DOHH2 (cell line): ENCODE measurements at regions not wholly inside any gene's neighbourhood (a gene's known extent, or its start where the extent isn't known, plus 50 kb on each side); places are given as distances from the start of the nearest gene placed in this dataset.
A peak's percentile ranks its signal among the peaks of the same experiment; 100 is the strongest.

Experiments
- H3F3A ChIP-seq: fragments of 200-600 bp; sonication (generic), shearing (Covaris generic); 2 replicates; pipeline ENCODE4 v1.6.0; 2016; ENCODE audit warnings: antibody characterized with exemption, mild to moderate bottlenecking; ENCODE audit not compliant: control insufficient read depth, insufficient read depth
- H3K27ac ChIP-seq: fragments of 200-600 bp; sonication (generic); 2 replicates; pipeline ENCODE4 v1.5.1; 2014; ENCODE audit warnings: low read depth, mild to moderate bottlenecking, low read length, moderate library complexity
- H3K27me3 ChIP-seq: fragments of 200-600 bp; sonication (generic); 2 replicates; pipeline ENCODE4 v1.6.1; 2014; ENCODE audit warnings: mild to moderate bottlenecking, low read length, mixed read lengths; ENCODE audit not compliant: control insufficient read depth
- H3K36me3 ChIP-seq: fragments of 200-600 bp; sonication (generic); 2 replicates; pipeline ENCODE4 v1.6.1; 2014; ENCODE audit warnings: mild to moderate bottlenecking, low read length, moderate library complexity, mixed read lengths; ENCODE audit not compliant: control insufficient read depth
- H3K4me1 ChIP-seq: fragments of 200-600 bp; sonication (generic); 2 replicates; pipeline ENCODE4 v1.6.1; 2014; ENCODE audit warnings: mild to moderate bottlenecking, low read length, mixed read lengths; ENCODE audit not compliant: control insufficient read depth
- H3K4me2 ChIP-seq: fragments of 200-600 bp; sonication (generic); 2 replicates; pipeline ENCODE4 v1.6.0; 2014; ENCODE audit warnings: mild to moderate bottlenecking, low read length, moderate library complexity
- H3K4me3 ChIP-seq: fragments of 200-600 bp; sonication (generic); 2 replicates; pipeline ENCODE4 v1.5.1; 2014; ENCODE audit warnings: mild to moderate bottlenecking, low read length, mixed read lengths
- H3K79me2 ChIP-seq: fragments of 200-600 bp; sonication (generic); 2 replicates; pipeline ENCODE4 v1.6.1; 2014; ENCODE audit warnings: mild to moderate bottlenecking, low read length, mixed read lengths; ENCODE audit not compliant: control insufficient read depth
- H3K9me2 ChIP-seq: fragments of 200-600 bp; sonication (generic); replicated peaks from 2 replicates; pipeline ENCODE4 v1.6.1; 2014; ENCODE audit warnings: mild to moderate bottlenecking, low read length, mixed read lengths; ENCODE audit not compliant: control insufficient read depth
- H3K9me3 ChIP-seq: fragments of 200-600 bp; sonication (generic); 2 replicates; pipeline ENCODE4 v1.6.1; 2014; ENCODE audit warnings: antibody characterized with exemption, low read length, mixed read lengths; ENCODE audit not compliant: control insufficient read depth, insufficient read depth
- H4K20me1 ChIP-seq: fragments of 200-600 bp; sonication (generic); 2 replicates; pipeline ENCODE4 v1.6.0; 2014; ENCODE audit warnings: low read depth, mild to moderate bottlenecking, antibody characterized with exemption, low read length, moderate library complexity; ENCODE audit not compliant: control insufficient read depth, insufficient read depth
- CTCF ChIP-seq: fragments of 200-600 bp; sonication (generic); IDR thresholded peaks from one replicate; pipeline ENCODE4 v1.5.1; 2014; ENCODE audit warnings: antibody characterized with exemption, mild to moderate bottlenecking, low read depth, low read length; ENCODE audit not compliant: poor library complexity, severe bottlenecking
- EZH2phosphoT487 ChIP-seq: fragments of 200-600 bp; sonication (generic); IDR thresholded peaks from 2 replicates; pipeline ENCODE4 v1.6.1; 2017; ENCODE audit warnings: borderline replicate concordance, mild to moderate bottlenecking, antibody characterized with exemption, low read length, moderate library complexity, mixed read lengths

GRCh38 chr11:95461858-95462257, 230.9 kb upstream of the SESN3 start:
- H3K4me2 ChIP-seq = peak overlapping the region; percentile 40
- TF ChIP-seq CTCF = no peak
- no peak for TF ChIP-seq EZH2phosphoT487
- no peaks in the 10 kb centered on the region for H3K27me3 ChIP-seq

GRCh38 chr11:95461348-95461747, 230.3 kb upstream of the SESN3 start:
- no peaks in the 10 kb centered on the region for H3K9me3 ChIP-seq

More at GRCh38 chr11:95461858-95462257, 230.9 kb upstream of the SESN3 start:
- Histone ChIP-seq H3K36me3 (no peaks in the 10 kb centered on the region), H3K79me2 (no peaks in the 10 kb centered on the region), H3K4me1 (peaks cover 13% of the 10 kb centered on the region), H3K9me2 (no peaks in the 10 kb centered on the region), H3K4me3 (peak overlapping the region; percentile 25; the same call in 1 of the 2 replicates), H3K9me3 (no peaks in the 10 kb centered on the region), H4K20me1 (no peaks in the 10 kb centered on the region), H3K27ac (0 out of 2 replicates have a peak overlapping the region, but pooled peaks have one; percentile 24), H3F3A (no peaks in the 10 kb centered on the region)

GRCh38 chr11:95459291-95460042, 228.5 kb upstream of the SESN3 start:
- Histone ChIP-seq H3K9me3 (no peaks in the 10 kb centered on the region), H3K27me3 (no peaks in the 10 kb centered on the region), H3K27ac (no peak overlapping the region), H3K36me3 (no peaks in the 10 kb centered on the region), H3K9me2 (no peaks in the 10 kb centered on the region), H3F3A (no peaks in the 10 kb centered on the region), H3K4me3 (no peak overlapping the region), H3K79me2 (no peaks in the 10 kb centered on the region), H3K4me1 (peaks cover 13% of the 10 kb centered on the region), H4K20me1 (no peaks in the 10 kb centered on the region), H3K4me2 (no peak overlapping the region)
- TF ChIP-seq CTCF (no peak), EZH2phosphoT487 (no peak)

More at GRCh38 chr11:95461348-95461747, 230.3 kb upstream of the SESN3 start:
- no peaks in the 10 kb centered on the region for H3K27me3 ChIP-seq
- H3K4me1 ChIP-seq = peaks cover 13% of the 10 kb centered on the region
- H3K9me2 ChIP-seq = no peaks in the 10 kb centered on the region
- H3K4me2 ChIP-seq = peak overlapping the region; percentile 40
- no peaks in the 10 kb centered on the region for H4K20me1 ChIP-seq
- H3F3A ChIP-seq = no peaks in the 10 kb centered on the region
- H3K36me3 ChIP-seq = no peaks in the 10 kb centered on the region
- H3K27ac ChIP-seq = 0 out of 2 replicates have a peak overlapping the region, but pooled peaks have one; percentile 24
- no peak for TF ChIP-seq EZH2phosphoT487
- TF ChIP-seq CTCF = no peak
- H3K4me3 ChIP-seq = peak overlapping the region; percentile 25; the same call in 1 of the 2 replicates
- no peaks in the 10 kb centered on the region for H3K79me2 ChIP-seq
